HepG2 (cell line): ENCODE measurements at regions not wholly inside any gene's neighbourhood (a gene's known extent, or its start where the extent isn't known, plus 50 kb on each side); places are given as distances from the start of the nearest gene placed in this dataset.

Experiments
- ATAC-seq: fragments of 200-7000 bp; cut with Tn5 transposase; 3 replicates; pipeline ENCODE4 v1.9.1; 2020; ENCODE audit warnings: mild to moderate bottlenecking, moderate library complexity
- BruUV-seq: library from RNA; stranded (reverse); fragments of 400-500 nt; replicated peaks from 2 replicates; lab custom pipeline; 2021; lab: Mats Ljungman, UMichigan
- CTCF ChIA-PET: fragments of 300-600 bp; formaldehyde crosslinking; extraction: SDS; loops from one replicate; lab custom pipeline; 2021; ENCODE audit warnings: low total read pairs, inconsistent platforms, low intra/inter-chr PET ratio; lab: Yijun Ruan, JAX
- POLR2A ChIA-PET: fragments of 350-600 bp; sonication (Branson Sonifier 250); formaldehyde crosslinking; loops from one replicate; lab custom pipeline; 2020; ENCODE audit warnings: antibody characterized with exemption, inconsistent platforms; lab: Yijun Ruan, JAX
- DNase-seq: peaks from one replicate; pipeline ENCODE4 v3.0.0-alpha.2; 2015; ENCODE audit warnings: low spot score
- FAIRE-seq: peaks from 3 replicates; lab custom pipeline; 2011; peaks lifted over from hg19 to GRCh38; lab: Jason Lieb, UNC
- H2AFZ ChIP-seq: one replicate; pipeline ENCODE4 v1.6.1; 2011; ENCODE audit warnings: low read length, inconsistent platforms
- H3K27ac ChIP-seq: fragments of 300-600 bp; 3 replicates; pipeline ENCODE4 v1.8.0; 2011; ENCODE audit warnings: mixed run types, mild to moderate bottlenecking, mixed read lengths, low read length, inconsistent platforms; ENCODE audit not compliant: insufficient read depth; ENCODE audit errors: extremely low read length
- H3K27me3 ChIP-seq, 2 experiments: fragments of 200-600 bp in 1 of 2; 2 replicates in 1 of 2; 3 replicates in 1 of 2; pipeline versions ENCODE4 v1.6.0 to v1.8.0; 2011; ENCODE audit warnings: low read length in 2 of 2, mild to moderate bottlenecking in 2 of 2, moderate library complexity in 2 of 2, inconsistent platforms in 1 of 2; ENCODE audit not compliant: insufficient read depth in 2 of 2, control insufficient read depth in 1 of 2
- H3K36me3 ChIP-seq, 2 experiments: fragments of 200-600 bp in 1 of 2; replicated peaks in 1 of 2; 2 replicates in 1 of 2; 3 replicates in 1 of 2; pipeline versions ENCODE4 v1.5.1 to v1.8.0; 2011; ENCODE audit warnings: low read length in 2 of 2, inconsistent platforms in 1 of 2; ENCODE audit not compliant: insufficient read depth in 2 of 2, control insufficient read depth in 1 of 2
- H3K4me1 ChIP-seq: 2 replicates; pipeline ENCODE4 v1.5.1; 2012; ENCODE audit warnings: low read length, inconsistent platforms; ENCODE audit not compliant: insufficient read depth
- H3K4me2 ChIP-seq: 2 replicates; pipeline ENCODE4 v1.6.0; 2011; ENCODE audit warnings: low read depth, low read length, inconsistent platforms
- H3K4me3 ChIP-seq, 3 experiments: fragments of 200-600 bp in 1 of 3; sonication (generic), shearing (Covaris generic) in 1 of 3; replicated peaks in 1 of 3; 2 replicates each; pipeline ENCODE4 v1.5.1; 2011 to 2016; ENCODE audit warnings: low read length in 3 of 3, inconsistent platforms in 2 of 3, low read depth in 2 of 3, mild to moderate bottlenecking in 2 of 3, control low read depth in 1 of 3, mixed read lengths in 1 of 3; ENCODE audit not compliant: insufficient read depth in 1 of 3
- H3K79me2 ChIP-seq: one replicate; pipeline ENCODE4 v1.6.1; 2011; ENCODE audit warnings: low read length, inconsistent platforms; ENCODE audit not compliant: insufficient read depth
- H3K9ac ChIP-seq: 2 replicates; pipeline ENCODE4 v1.6.0; 2011; ENCODE audit warnings: mild to moderate bottlenecking, low read depth, low read length, inconsistent platforms; ENCODE audit not compliant: insufficient read depth
- H3K9me3 ChIP-seq: 2 replicates; pipeline ENCODE4 v1.5.1; 2012; ENCODE audit warnings: mild to moderate bottlenecking, low read length
- H4K20me1 ChIP-seq: 2 replicates; pipeline ENCODE4 v1.6.0; 2011; ENCODE audit warnings: inconsistent platforms, mild to moderate bottlenecking, low read length, moderate library complexity; ENCODE audit not compliant: insufficient read depth
- EP300 ChIP-seq, 3 experiments: sonication (generic) in 1 of 3; formaldehyde crosslinking in 1 of 3; IDR thresholded peaks; 2 replicates each; pipeline versions ENCODE4 v1.5.1 to v1.6.1; 2011 to 2020; ENCODE audit warnings: low read depth in 2 of 3, low read length in 2 of 3, borderline replicate concordance in 1 of 3, improper control_type of control experiment in 1 of 3, mild to moderate bottlenecking in 1 of 3, missing genetic modification reagents in 1 of 3, moderate library complexity in 1 of 3
- HIVEP1 ChIP-seq: sonication (generic); formaldehyde crosslinking; IDR thresholded peaks from 2 replicates; pipeline ENCODE4 v1.4.0; 2020; ENCODE audit warnings: mild to moderate bottlenecking, missing genetic modification reagents
- KDM5B ChIP-seq: sonication (generic); formaldehyde crosslinking; IDR thresholded peaks from 2 replicates; pipeline ENCODE4 v1.4.0; 2020; ENCODE audit warnings: missing genetic modification reagents, mild to moderate bottlenecking, borderline replicate concordance
- NFYC ChIP-seq: IDR thresholded peaks from 2 replicates; pipeline ENCODE4 v1.6.1; 2016; ENCODE audit warnings: missing genetic modification reagents, missing compliant biosample characterization
- ZNF143 ChIP-seq: sonication (generic); formaldehyde crosslinking; IDR thresholded peaks from 2 replicates; pipeline ENCODE4 v1.4.0; 2020; ENCODE audit warnings: missing genetic modification reagents
- WGBS: methylation state at CpG from one replicate; pipeline ENCODE4 v1.1.6; 2017; ENCODE audit warnings: low lambda C conversion rate; 5-methylcytosine and 5-hydroxymethylcytosine counted together
- in situ Hi-C: cut with HindIII; loops from 2 replicates; pipeline ENCODE4 v1.10.0; 2017; ENCODE audit warnings: low pct_unique_long_range_greater_than_20kb; ENCODE audit not compliant: extremely low pct_ligation_motif_present
- intact Hi-C: fragments of 100-400 bp; cut with micrococcal nuclease; formaldehyde crosslinking; loops from one replicate; pipeline ENCODE4 v1.10.0; 2022; ENCODE audit not compliant: unreplicated experiment
- TF ChIP-seq, protein P1 (sequence below), 2 experiments: sonication (generic) in 1 of 2; formaldehyde crosslinking in 1 of 2; IDR thresholded peaks; 2 replicates each; pipeline versions ENCODE4 v1.5.1 to v1.6.1; 2011 to 2020; ENCODE audit warnings: borderline replicate concordance in 1 of 2, low read depth in 1 of 2, low read length in 1 of 2, mild to moderate bottlenecking in 1 of 2, missing genetic modification reagents in 1 of 2, moderate library complexity in 1 of 2
- TF ChIP-seq, protein P2 (sequence below): sonication (generic); formaldehyde crosslinking; conservative IDR thresholded peaks from 2 replicates; pipeline ENCODE4 v1.8.0; 2022; ENCODE audit warnings: low read depth, missing genetic modification reagents
- TF ChIP-seq, protein P3 (sequence below): IDR thresholded peaks from 2 replicates; pipeline ENCODE4 v1.6.1; 2016; ENCODE audit warnings: mild to moderate bottlenecking, missing biosample characterization, missing genetic modification reagents

DNA sequence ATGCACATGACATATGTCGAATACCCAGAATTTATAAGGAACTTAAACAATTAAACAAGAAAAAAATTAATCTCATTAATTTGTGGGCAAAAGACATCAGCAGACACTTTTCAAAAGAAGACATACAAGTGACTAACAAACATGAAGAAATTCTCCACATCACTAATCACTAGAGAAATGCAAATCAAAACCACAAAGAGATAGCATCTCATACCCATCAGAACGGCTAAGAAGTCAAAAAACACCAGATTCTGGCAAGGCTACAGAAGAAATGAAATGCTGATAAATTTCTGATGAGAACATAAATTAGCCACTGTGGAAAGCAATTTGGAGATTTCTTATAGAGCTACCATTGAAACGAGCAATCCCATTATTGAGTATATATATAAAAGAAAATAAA lies 210.6 kb upstream of the LUZP2 start:
- 1% methylated on average over 3 of the region's 3 CpGs for WGBS
- ATAC-seq = no peak

DNA sequence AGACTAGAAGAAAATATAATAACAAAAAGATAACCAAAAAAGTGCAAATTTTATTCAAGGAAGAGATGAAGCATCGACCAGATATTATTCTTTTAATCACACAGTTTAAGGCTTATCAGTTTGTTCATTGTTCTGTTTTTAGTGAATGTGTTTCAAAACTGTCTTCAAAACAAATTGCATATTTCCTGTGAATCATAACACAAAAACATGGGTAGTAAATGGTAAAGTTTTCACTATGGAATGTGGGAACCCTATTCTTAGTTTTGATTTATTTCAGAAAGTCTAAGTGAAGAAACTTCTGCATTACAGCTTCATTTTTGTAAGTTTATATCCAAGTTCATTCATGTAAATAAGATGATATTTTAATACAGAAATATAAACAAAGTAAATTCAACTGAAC lies 207.6 kb upstream of the LUZP2 start:
- H3K36me3 ChIP-seq = no peaks in the 10 kb centered on the region
- in situ Hi-C loops = no loop called here
- intact Hi-C loops = no loop called here
- no peak overlapping the region for H3K4me3 ChIP-seq
- FAIRE-seq (no peak), DNase-seq (no peak), ATAC-seq (no peak)
- H3K4me1 ChIP-seq = no peaks in the 10 kb centered on the region
- H2AFZ ChIP-seq = no peak overlapping the region
- TF ChIP-seq KDM5B = no peak
- no peak for TF ChIP-seq EP300 (IDR thresholded peaks at IDR 0.05; ENCODE audit: low read depth in 2 of 2, low read length in 2 of 2)
- TF ChIP-seq EP300 (CRISPR knock-in tag; IDR thresholded peaks at IDR 0.05; ENCODE audit: borderline replicate concordance) = no peak
- no peak for TF ChIP-seq NFYC
- TF ChIP-seq, protein P1, sequence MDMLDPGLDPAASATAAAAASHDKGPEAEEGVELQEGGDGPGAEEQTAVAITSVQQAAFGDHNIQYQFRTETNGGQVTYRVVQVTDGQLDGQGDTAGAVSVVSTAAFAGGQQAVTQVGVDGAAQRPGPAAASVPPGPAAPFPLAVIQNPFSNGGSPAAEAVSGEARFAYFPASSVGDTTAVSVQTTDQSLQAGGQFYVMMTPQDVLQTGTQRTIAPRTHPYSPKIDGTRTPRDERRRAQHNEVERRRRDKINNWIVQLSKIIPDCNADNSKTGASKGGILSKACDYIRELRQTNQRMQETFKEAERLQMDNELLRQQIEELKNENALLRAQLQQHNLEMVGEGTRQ (IDR thresholded peaks at IDR 0.05; ENCODE audit: low read depth, low read length) = no peak
- TF ChIP-seq, protein P1 (CRISPR knock-in tag; IDR thresholded peaks at IDR 0.05; ENCODE audit: borderline replicate concordance) = no peak
- no peak for TF ChIP-seq HIVEP1 (CRISPR knock-in tag)
- TF ChIP-seq, protein P2, sequence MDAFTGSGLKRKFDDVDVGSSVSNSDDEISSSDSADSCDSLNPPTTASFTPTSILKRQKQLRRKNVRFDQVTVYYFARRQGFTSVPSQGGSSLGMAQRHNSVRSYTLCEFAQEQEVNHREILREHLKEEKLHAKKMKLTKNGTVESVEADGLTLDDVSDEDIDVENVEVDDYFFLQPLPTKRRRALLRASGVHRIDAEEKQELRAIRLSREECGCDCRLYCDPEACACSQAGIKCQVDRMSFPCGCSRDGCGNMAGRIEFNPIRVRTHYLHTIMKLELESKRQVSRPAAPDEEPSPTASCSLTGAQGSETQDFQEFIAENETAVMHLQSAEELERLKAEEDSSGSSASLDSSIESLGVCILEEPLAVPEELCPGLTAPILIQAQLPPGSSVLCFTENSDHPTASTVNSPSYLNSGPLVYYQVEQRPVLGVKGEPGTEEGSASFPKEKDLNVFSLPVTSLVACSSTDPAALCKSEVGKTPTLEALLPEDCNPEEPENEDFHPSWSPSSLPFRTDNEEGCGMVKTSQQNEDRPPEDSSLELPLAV = no peak
- TF ChIP-seq ZNF143 = no peak
- POLR2A ChIA-PET = no interaction called here
- H3K9ac ChIP-seq = no peak overlapping the region
- WGBS = 3% methylated on average over 1 of the region's 1 CpG
- H3K27me3 ChIP-seq = no peaks in the 10 kb centered on the region
- no peaks in the 10 kb centered on the region for H3K79me2 ChIP-seq
- H4K20me1 ChIP-seq = no peaks in the 10 kb centered on the region
- H3K9me3 ChIP-seq = peaks cover 3% of the 10 kb centered on the region; the same call in 1 of the 2 replicates
- BruUV-seq = no TSS peak
- no peak overlapping the region for H3K4me2 ChIP-seq
- no peak overlapping the region for H3K27ac ChIP-seq
- CTCF ChIA-PET = no interaction called here

More for the DNA sequence above, 210.6 kb upstream of the LUZP2 start:
- TF ChIP-seq, protein P3, sequence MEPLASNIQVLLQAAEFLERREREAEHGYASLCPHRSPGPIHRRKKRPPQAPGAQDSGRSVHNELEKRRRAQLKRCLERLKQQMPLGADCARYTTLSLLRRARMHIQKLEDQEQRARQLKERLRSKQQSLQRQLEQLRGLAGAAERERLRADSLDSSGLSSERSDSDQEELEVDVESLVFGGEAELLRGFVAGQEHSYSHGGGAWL (CRISPR knock-in tag) = no peak
- Histone ChIP-seq H2AFZ (no peak overlapping the region), H3K4me1 (no peaks in the 10 kb centered on the region), H4K20me1 (no peaks in the 10 kb centered on the region), H3K9me3 (peaks cover 3% of the 10 kb centered on the region; the same call in 1 of the 2 replicates), H3K27me3 (no peaks in the 10 kb centered on the region), H3K79me2 (no peaks in the 10 kb centered on the region), H3K4me3 (no peak overlapping the region), H3K4me2 (no peak overlapping the region), H3K27ac (no peak overlapping the region), H3K36me3 (no peaks in the 10 kb centered on the region), H3K9ac (no peak overlapping the region)
- BruUV-seq = no TSS peak
- ChIA-PET CTCF (no interaction called here), POLR2A (no interaction called here)
- FAIRE-seq (no peak), DNase-seq (no peak)
- in situ Hi-C loops (no loop called here), intact Hi-C loops (no loop called here)
